Right lobe of liver (tissue), 4 donors: ENCODE measurements at regions not wholly inside any gene's neighbourhood (a gene's known extent, or its start where the extent isn't known, plus 50 kb on each side); places are given as distances from the start of the nearest gene placed in this dataset.

Experiments
- CTCF ChIP-seq, 4 donors: fragments of 200-600 bp in 3 of 4; fragments of 450-650 bp in 1 of 4; IDR thresholded peaks; one replicate each; pipeline versions ENCODE4 v1.5.1 to v1.8.0; 2016 to 2022; ENCODE audit warnings: antibody characterized with exemption in 4 of 4, mild to moderate bottlenecking in 2 of 4
- POLR2A ChIP-seq: fragments of 450-650 bp; IDR thresholded peaks from one replicate; pipeline ENCODE4 v1.6.1; 2017; ENCODE audit warnings: antibody characterized with exemption, mild to moderate bottlenecking
- donor health status: DM: no; HTN: no; CAD: no.
- donor health status: DM: no; HTN: no; CAD: no.
- donor health status: DM: no; HTN: yes; CAD: no.

DNA sequence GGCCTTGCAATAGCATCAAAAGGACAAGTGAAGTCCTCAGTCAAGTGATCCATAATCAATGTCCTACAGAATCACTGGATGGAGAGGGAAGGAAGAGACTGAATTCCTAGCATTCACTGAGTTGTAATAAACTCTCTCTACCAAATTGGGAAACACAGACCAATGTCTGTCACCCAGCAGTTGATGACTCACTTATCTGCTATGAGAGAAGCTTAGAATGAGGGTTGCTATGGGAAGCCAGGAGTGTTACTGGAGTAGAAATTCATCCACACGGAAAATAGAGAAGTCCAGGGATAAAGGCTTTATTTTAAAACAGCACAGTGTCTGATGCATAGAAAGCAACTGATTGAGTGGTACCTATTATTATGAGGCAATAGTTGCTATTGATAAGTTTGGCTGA, 407.4 kb downstream of the BRINP1 start:
- TF ChIP-seq CTCF (IDR thresholded peaks at IDR 0.05) (no peak), POLR2A (no peak)
